ENCODE measurements at regions not wholly inside any gene's neighbourhood (a gene's known extent, or its start where the extent isn't known, plus 50 kb on each side); places are given as distances from the start of the nearest gene placed in this dataset.

DNA sequence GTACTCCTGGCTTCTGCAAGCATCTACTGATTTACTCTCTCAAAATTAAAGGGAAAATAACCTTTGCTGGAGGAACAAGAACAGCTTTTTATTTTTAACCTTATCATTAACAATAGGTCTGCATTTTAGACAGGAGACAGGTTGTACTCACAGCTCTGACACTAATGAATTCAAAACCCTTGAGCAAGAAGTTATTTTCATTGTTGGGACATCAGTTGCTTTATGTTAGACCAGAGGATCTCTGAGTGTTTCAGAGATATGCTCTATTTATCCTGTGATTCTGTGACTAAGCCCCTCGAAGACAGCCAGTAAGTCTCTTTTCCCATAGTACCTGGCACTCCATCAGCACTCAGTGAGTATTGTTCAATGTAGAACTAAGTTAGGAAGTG lies 190.2 kb upstream of the PCSK5 start:
- no peaks in the 10 kb centered on the region for H3K36me3 ChIP-seq (ENCODE audit: control insufficient read depth in 2 of 2, extremely low read depth in 1 of 2, insufficient read depth in 2 of 2, low read length in 2 of 2)
- TF ChIP-seq GATA2 (IDR thresholded peaks at IDR 0.05; ENCODE audit: insufficient read depth, insufficient read length, low read depth, low read length) (no peak), MYC (IDR thresholded peaks at IDR 0.05; ENCODE audit: low read depth, low read length) (no peak), POLR2A (IDR thresholded peaks at IDR 0.05; ENCODE audit: low read depth, low read length) (no peak), EZH2 (IDR thresholded peaks at IDR 0.05; ENCODE audit: borderline replicate concordance, low read depth, low read length, severe bottlenecking) (no peak), JUN (IDR thresholded peaks at IDR 0.05; ENCODE audit: borderline replicate concordance, insufficient read depth, insufficient read length, low read depth) (no peak), POLR2AphosphoS5 (IDR thresholded peaks at IDR 0.05; ENCODE audit: insufficient read depth, low read depth, low read length) (no peak), FOS (IDR thresholded peaks at IDR 0.05; ENCODE audit: borderline replicate concordance, insufficient read depth, low read length) (no peak)
- TF ChIP-seq, protein P1, sequence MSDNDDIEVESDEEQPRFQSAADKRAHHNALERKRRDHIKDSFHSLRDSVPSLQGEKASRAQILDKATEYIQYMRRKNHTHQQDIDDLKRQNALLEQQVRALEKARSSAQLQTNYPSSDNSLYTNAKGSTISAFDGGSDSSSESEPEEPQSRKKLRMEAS (IDR thresholded peaks at IDR 0.05; ENCODE audit: insufficient read depth, insufficient read length): no peak
- TF ChIP-seq, protein P2, sequence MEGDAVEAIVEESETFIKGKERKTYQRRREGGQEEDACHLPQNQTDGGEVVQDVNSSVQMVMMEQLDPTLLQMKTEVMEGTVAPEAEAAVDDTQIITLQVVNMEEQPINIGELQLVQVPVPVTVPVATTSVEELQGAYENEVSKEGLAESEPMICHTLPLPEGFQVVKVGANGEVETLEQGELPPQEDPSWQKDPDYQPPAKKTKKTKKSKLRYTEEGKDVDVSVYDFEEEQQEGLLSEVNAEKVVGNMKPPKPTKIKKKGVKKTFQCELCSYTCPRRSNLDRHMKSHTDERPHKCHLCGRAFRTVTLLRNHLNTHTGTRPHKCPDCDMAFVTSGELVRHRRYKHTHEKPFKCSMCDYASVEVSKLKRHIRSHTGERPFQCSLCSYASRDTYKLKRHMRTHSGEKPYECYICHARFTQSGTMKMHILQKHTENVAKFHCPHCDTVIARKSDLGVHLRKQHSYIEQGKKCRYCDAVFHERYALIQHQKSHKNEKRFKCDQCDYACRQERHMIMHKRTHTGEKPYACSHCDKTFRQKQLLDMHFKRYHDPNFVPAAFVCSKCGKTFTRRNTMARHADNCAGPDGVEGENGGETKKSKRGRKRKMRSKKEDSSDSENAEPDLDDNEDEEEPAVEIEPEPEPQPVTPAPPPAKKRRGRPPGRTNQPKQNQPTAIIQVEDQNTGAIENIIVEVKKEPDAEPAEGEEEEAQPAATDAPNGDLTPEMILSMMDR (IDR thresholded peaks at IDR 0.05; ENCODE audit: extremely low read depth in 1 of 2, insufficient read depth in 1 of 2, low read depth in 1 of 2, low read length in 2 of 2): no peak
- DNase-seq (ENCODE audit: low read depth, low spot score): no peak
- intact Hi-C loops (cut with micrococcal nuclease) (no loop called here), dilution Hi-C loops (cut with MboI; ENCODE audit: extremely low pct_ligation_motif_present, low sequenced_read_pairs) (no loop called here)
- H3K9me1 ChIP-seq (replicated peaks; ENCODE audit: control insufficient read depth, extremely low read depth, insufficient read depth, low read length): no peaks in the 10 kb centered on the region
- no peaks in the 10 kb centered on the region for H3K9me3 ChIP-seq (replicated peaks; ENCODE audit: control insufficient read depth, insufficient read depth, low read length)
- H2AFZ ChIP-seq (ENCODE audit: low read depth, low read length): no peak overlapping the region
- no peak overlapping the region for H3K4me3 ChIP-seq (replicated peaks in 1 of 3; ENCODE audit: insufficient read depth in 1 of 3, low read depth in 1 of 3, low read length in 3 of 3)
- BruUV-seq (replicated peaks): no TSS peak
- H3K4me2 ChIP-seq (ENCODE audit: insufficient read depth, low read length): no peak overlapping the region
- H3K27ac ChIP-seq (ENCODE audit: insufficient read depth, low read depth, low read length): no peak overlapping the region
- no peaks in the 10 kb centered on the region for H3K79me2 ChIP-seq (ENCODE audit: control insufficient read depth, insufficient read depth, low read length)
- H3K9ac ChIP-seq (replicated peaks; ENCODE audit: extremely low read depth, insufficient read depth, low read length): no peak overlapping the region
- FAIRE-seq: no peak
- no peaks in the 10 kb centered on the region for H4K20me1 ChIP-seq (replicated peaks; ENCODE audit: control insufficient read depth, extremely low read depth, insufficient read depth, low read length)
- no peaks in the 10 kb centered on the region for H3K27me3 ChIP-seq (ENCODE audit: control insufficient read depth in 2 of 2, insufficient read depth in 2 of 2, low read length in 2 of 2)
- H3K4me1 ChIP-seq (ENCODE audit: control insufficient read depth, extremely low read depth, insufficient read depth, low read length): no peaks in the 10 kb centered on the region
- ChIA-PET CTCF (no interaction called here), POLR2A (no interaction called here)
